Nucleus accumbens (tissue), 56 donors: ENCODE measurements at regions not wholly inside any gene's neighbourhood (a gene's known extent, or its start where the extent isn't known, plus 50 kb on each side); places are given as distances from the start of the nearest gene placed in this dataset.
"Not testable (repeated sequence)": the region's sequence is repeated elsewhere in the genome, so short reads cannot be mapped to it uniquely, and the experiment has no call there.

ENCODE experiments used
- DNase-seq, 56 donors: peaks; one replicate each; lab custom pipeline; 2025; lab: John Stamatoyannopoulos, UW

GRCh38 chr15:62218841-62219240, 53.8 kb upstream of the C2CD4B start:
- DNase-seq, result no peak

GRCh38 chr15:62219799-62220198, 54.7 kb upstream of the C2CD4B start:
- DNase-seq, result no peak

GRCh38 chr15:62223020-62223419, 57.9 kb upstream of the C2CD4B start:
- DNase-seq, result no peak

GRCh38 chr15:62228604-62229003, 63.5 kb upstream of the C2CD4B start:
- no peak for DNase-seq

GRCh38 chr15:62231856-62232255, 66.8 kb upstream of the C2CD4B start:
- DNase-seq, result no peak

GRCh38 chr15:62240121-62241096, 75.3 kb upstream of the C2CD4B start:
- DNase-seq, result peak in 2 of 56 donors; percentile 2 to 8

GRCh38 chr15:62241135-62241770, 76.2 kb upstream of the C2CD4B start:
- peak in 1 of 56 donors; percentile 1 for DNase-seq

- DNase-seq, result no peak
Measured at GRCh38 chr15:62242999-62243398, 77.9 kb upstream of the C2CD4B start.

- no peak for DNase-seq
Measured at GRCh38 chr15:62244762-62245161, 79.7 kb upstream of the C2CD4B start.

GRCh38 chr15:62248277-62248984, 83.3 kb upstream of the C2CD4B start:
- DNase-seq, result no peak

GRCh38 chr15:62249501-62249900, 84.4 kb upstream of the C2CD4B start:
- no peak for DNase-seq

GRCh38 chr15:62250186-62250585, 85.1 kb upstream of the C2CD4B start:
- DNase-seq, result no peak

GRCh38 chr15:62250978-62251377, 85.9 kb upstream of the C2CD4B start:
- DNase-seq, result no peak

- DNase-seq, result no peak
Measured at GRCh38 chr15:62253294-62253693, 88.2 kb upstream of the C2CD4B start.

GRCh38 chr15:62254137-62254934, 89.3 kb upstream of the C2CD4B start:
- DNase-seq, result peak in 14 of 56 donors; percentile 2 to 52 (median 10)

- not testable (repeated sequence) for DNase-seq
Measured at GRCh38 chr15:62256430-62256829, 91.3 kb upstream of the C2CD4B start.

- DNase-seq, result no peak
Measured at GRCh38 chr15:62257996-62258521, 93.0 kb upstream of the C2CD4B start.

GRCh38 chr15:62262305-62262941, 97.3 kb upstream of the C2CD4B start:
- no peak for DNase-seq

- no peak for DNase-seq
Measured at GRCh38 chr15:62264196-62264595, 99.1 kb upstream of the C2CD4B start.
